ENCODE measurements at regions not wholly inside any gene's neighbourhood (a gene's known extent, or its start where the extent isn't known, plus 50 kb on each side); places are given as distances from the start of the nearest gene placed in this dataset.

DNA sequence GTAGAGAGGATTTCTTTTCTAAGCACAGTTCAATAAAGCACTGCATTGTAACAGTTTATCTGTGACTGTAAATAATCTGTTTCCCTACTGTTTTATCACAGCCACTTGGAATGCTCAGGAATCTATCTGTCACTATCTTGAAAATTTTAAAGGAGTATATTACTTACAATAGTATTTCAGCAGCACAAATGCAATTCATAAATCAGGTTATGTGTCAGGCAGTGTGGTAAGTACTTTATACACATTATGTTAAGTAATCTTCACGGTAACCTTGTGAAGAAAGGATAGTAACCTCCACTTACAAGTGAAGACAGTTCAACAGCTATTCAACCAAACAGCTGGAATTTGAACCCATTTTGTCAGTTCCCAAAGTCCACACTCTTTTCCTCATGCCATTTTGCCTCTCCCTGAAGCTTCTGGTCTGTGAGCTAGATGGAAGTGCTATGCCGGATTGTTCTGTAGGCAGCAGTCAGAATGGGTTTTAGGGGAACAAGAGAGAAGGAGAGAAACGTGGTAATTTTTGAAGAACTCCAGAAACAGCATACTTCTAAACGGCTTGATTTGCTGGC, 125.0 kb downstream of the KLF12 start:
- no peak overlapping the region for H3K9ac ChIP-seq (ENCODE audit: insufficient read depth, low read length, poor library complexity, severe bottlenecking)
- H3K27me3 ChIP-seq (ENCODE audit: control insufficient read depth in 2 of 2, insufficient read depth in 2 of 2, low read length in 2 of 2): no peaks in the 10 kb centered on the region
- H3K4me3 ChIP-seq (replicated peaks in 1 of 3; ENCODE audit: low read depth in 2 of 3, low read length in 3 of 3): no peak overlapping the region
- WGBS (ENCODE audit: insufficient coverage): no CpG with 5 or more reads among the region's 4 CpGs
- H3K4me1 Mint-ChIP-seq: no peaks in the 10 kb centered on the region
- H3K9me3 ChIP-seq (replicated peaks in 1 of 2; ENCODE audit: control insufficient read depth in 1 of 2, insufficient read depth in 1 of 2, low read length in 2 of 2): no peaks in the 10 kb centered on the region
- no peaks in the 10 kb centered on the region for H3K27me3 Mint-ChIP-seq (ENCODE audit: low read depth in 3 of 3)
- peaks cover 0 to 8% (median 0%) of the 10 kb centered on the region in 7 donors for H3K9me3 Mint-ChIP-seq
- no peak overlapping the region for H2AFZ ChIP-seq (ENCODE audit: insufficient read depth, low read depth, low read length, poor library complexity, severe bottlenecking)
- no peaks in the 10 kb centered on the region for H3K36me3 ChIP-seq (replicated peaks in 1 of 2; ENCODE audit: control insufficient read depth in 1 of 2, insufficient read depth in 2 of 2, low read length in 2 of 2)
- TF ChIP-seq, protein P1, sequence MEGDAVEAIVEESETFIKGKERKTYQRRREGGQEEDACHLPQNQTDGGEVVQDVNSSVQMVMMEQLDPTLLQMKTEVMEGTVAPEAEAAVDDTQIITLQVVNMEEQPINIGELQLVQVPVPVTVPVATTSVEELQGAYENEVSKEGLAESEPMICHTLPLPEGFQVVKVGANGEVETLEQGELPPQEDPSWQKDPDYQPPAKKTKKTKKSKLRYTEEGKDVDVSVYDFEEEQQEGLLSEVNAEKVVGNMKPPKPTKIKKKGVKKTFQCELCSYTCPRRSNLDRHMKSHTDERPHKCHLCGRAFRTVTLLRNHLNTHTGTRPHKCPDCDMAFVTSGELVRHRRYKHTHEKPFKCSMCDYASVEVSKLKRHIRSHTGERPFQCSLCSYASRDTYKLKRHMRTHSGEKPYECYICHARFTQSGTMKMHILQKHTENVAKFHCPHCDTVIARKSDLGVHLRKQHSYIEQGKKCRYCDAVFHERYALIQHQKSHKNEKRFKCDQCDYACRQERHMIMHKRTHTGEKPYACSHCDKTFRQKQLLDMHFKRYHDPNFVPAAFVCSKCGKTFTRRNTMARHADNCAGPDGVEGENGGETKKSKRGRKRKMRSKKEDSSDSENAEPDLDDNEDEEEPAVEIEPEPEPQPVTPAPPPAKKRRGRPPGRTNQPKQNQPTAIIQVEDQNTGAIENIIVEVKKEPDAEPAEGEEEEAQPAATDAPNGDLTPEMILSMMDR (IDR thresholded peaks at IDR 0.05): no peak
- intact Hi-C loops (cut with micrococcal nuclease): no loop called here
- H3K4me1 ChIP-seq (ENCODE audit: control insufficient read depth in 1 of 2, insufficient read depth in 2 of 2, low read length in 2 of 2): no peaks in the 10 kb centered on the region
- H3K27ac Mint-ChIP-seq: peak overlapping the region in 1 of 7 donors; percentile 7
- H4K20me1 ChIP-seq (ENCODE audit: insufficient read depth, low read length): no peaks in the 10 kb centered on the region
- no peak overlapping the region for H3K4me2 ChIP-seq (replicated peaks; ENCODE audit: extremely low read depth, low read length, poor library complexity, severe bottlenecking)
- H3K36me3 Mint-ChIP-seq: no peaks in the 10 kb centered on the region
- H3K79me2 ChIP-seq (ENCODE audit: insufficient read depth, low read length): no peaks in the 10 kb centered on the region
- DNase-seq: no peak
- H3K4me3 Mint-ChIP-seq: no peak overlapping the region
- no peak overlapping the region for H3K27ac ChIP-seq (ENCODE audit: low read depth in 1 of 2, low read length in 2 of 2)

GRCh38 chr13:74006666-74007065, 127.5 kb downstream of the KLF12 start:
- Histone ChIP-seq H3K9ac (ENCODE audit: insufficient read depth, low read length, poor library complexity, severe bottlenecking) (no peak overlapping the region), H3K36me3 (replicated peaks in 1 of 2; ENCODE audit: control insufficient read depth in 1 of 2, insufficient read depth in 2 of 2, low read length in 2 of 2) (no peaks in the 10 kb centered on the region), H4K20me1 (ENCODE audit: insufficient read depth, low read length) (no peaks in the 10 kb centered on the region), H3K4me3 (replicated peaks in 1 of 3; ENCODE audit: low read depth in 2 of 3, low read length in 3 of 3) (no peak overlapping the region), H2AFZ (ENCODE audit: insufficient read depth, low read depth, low read length, poor library complexity, severe bottlenecking) (no peak overlapping the region), H3K4me1 (ENCODE audit: control insufficient read depth in 1 of 2, insufficient read depth in 2 of 2, low read length in 2 of 2) (no peaks in the 10 kb centered on the region), H3K27ac (ENCODE audit: low read depth in 1 of 2, low read length in 2 of 2) (no peak overlapping the region), H3K27me3 (ENCODE audit: control insufficient read depth in 2 of 2, insufficient read depth in 2 of 2, low read length in 2 of 2) (no peaks in the 10 kb centered on the region), H3K4me2 (replicated peaks; ENCODE audit: extremely low read depth, low read length, poor library complexity, severe bottlenecking) (no peak overlapping the region), H3K79me2 (ENCODE audit: insufficient read depth, low read length) (no peaks in the 10 kb centered on the region), H3K9me3 (replicated peaks in 1 of 2; ENCODE audit: control insufficient read depth in 1 of 2, insufficient read depth in 1 of 2, low read length in 2 of 2) (no peaks in the 10 kb centered on the region)
- Mint-ChIP-seq H3K27ac (no peak overlapping the region), H3K27me3 (ENCODE audit: low read depth in 3 of 3) (no peaks in the 10 kb centered on the region), H3K4me1 (no peaks in the 10 kb centered on the region), H3K4me3 (no peak overlapping the region), H3K36me3 (no peaks in the 10 kb centered on the region), H3K9me3 (peaks cover 0 to 8% (median 0%) of the 10 kb centered on the region in 7 donors)
- TF ChIP-seq, protein P1 (IDR thresholded peaks at IDR 0.05): no peak
- 67% methylated on average over 1 of the region's 3 CpGs for WGBS (ENCODE audit: insufficient coverage)
- DNase-seq: no peak
- intact Hi-C loops (cut with micrococcal nuclease): no loop called here

All from CD14-positive monocyte (primary cell).